Breast epithelium (tissue), 3 donors: ENCODE measurements at regions not wholly inside any gene's neighbourhood (a gene's known extent, or its start where the extent isn't known, plus 50 kb on each side); places are given as distances from the start of the nearest gene placed in this dataset.

ENCODE experiments used
- CTCF ChIP-seq, 3 donors: fragments of 450-650 bp; IDR thresholded peaks; one replicate each; pipeline ENCODE4 v1.5.1; 2016 to 2017; ENCODE audit warnings: antibody characterized with exemption in 3 of 3, mild to moderate bottlenecking in 3 of 3, moderate library complexity in 3 of 3
- POLR2A ChIP-seq: fragments of 450-650 bp; IDR thresholded peaks from one replicate; pipeline ENCODE4 v1.6.1; 2016; ENCODE audit warnings: antibody characterized with exemption, mild to moderate bottlenecking, moderate library complexity
- POLR2AphosphoS5 ChIP-seq, 3 donors: sonication (generic); formaldehyde crosslinking; IDR thresholded peaks; one replicate each; pipeline ENCODE4 v1.6.1; 2017; ENCODE audit warnings: antibody characterized with exemption in 3 of 3

DNA sequence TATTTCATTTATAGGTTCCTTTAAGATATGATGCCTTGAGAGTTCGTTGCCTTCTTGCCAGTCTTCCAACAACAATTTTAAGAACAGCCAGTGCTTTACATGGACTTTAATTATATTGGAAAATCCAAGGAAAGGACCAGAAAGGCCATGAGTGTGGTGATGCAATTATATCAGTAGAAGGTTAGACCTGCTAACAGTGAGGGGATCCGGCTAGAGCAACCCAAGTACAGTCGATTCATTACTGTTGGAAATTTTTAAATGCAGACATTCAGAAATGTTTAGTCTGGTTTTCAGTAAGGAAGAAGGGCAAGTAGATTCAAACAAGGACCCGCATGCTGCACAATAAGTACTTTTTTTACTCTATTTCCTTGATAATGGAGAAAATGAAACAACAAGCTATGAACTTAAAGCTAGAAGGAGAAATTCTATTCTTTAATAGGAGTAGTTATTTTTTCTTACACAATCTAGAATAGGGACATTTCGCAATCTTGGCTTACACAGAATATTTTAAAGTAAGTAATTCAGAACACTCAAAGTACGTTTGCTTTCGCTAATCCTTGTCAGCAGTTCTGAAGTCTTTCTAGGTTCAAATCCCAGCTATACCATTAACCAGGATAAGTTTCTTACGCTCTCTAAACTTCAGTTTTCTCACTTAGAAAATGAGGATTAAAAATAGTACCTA, 405.5 kb downstream of the MEIS1 start:
- TF ChIP-seq CTCF (IDR thresholded peaks at IDR 0.05) (no peak), POLR2A (no peak), POLR2AphosphoS5 (IDR thresholded peaks at IDR 0.05) (no peak)
